ENCODE measurements at regions not wholly inside any gene's neighbourhood (a gene's known extent, or its start where the extent isn't known, plus 50 kb on each side); places are given as distances from the start of the nearest gene placed in this dataset.

DNA sequence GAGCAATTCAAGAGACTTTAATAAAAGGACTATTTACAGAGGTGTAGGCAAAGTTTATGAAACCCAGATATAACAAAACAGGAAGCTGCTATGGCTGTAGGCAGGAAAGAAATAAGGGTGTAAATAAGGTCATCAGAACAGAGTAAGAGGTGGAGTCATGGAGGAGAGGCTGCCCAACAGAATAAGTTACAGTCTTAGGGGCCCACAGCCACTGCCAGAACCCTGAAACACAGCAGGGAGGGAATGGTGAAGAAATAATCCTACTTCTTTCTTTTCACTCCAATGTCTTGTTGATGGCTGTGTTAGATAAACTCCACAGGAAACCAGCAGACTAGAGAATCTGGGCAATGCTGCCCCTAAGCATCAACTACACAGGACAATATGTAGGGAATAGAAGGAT, 155.8 kb upstream of the TAC1 start:
- no peak for TF ChIP-seq ZNF670 (CRISPR knock-in tag; IDR thresholded peaks at IDR 0.05; ENCODE audit: borderline replicate concordance)
- TF ChIP-seq, protein P1, sequence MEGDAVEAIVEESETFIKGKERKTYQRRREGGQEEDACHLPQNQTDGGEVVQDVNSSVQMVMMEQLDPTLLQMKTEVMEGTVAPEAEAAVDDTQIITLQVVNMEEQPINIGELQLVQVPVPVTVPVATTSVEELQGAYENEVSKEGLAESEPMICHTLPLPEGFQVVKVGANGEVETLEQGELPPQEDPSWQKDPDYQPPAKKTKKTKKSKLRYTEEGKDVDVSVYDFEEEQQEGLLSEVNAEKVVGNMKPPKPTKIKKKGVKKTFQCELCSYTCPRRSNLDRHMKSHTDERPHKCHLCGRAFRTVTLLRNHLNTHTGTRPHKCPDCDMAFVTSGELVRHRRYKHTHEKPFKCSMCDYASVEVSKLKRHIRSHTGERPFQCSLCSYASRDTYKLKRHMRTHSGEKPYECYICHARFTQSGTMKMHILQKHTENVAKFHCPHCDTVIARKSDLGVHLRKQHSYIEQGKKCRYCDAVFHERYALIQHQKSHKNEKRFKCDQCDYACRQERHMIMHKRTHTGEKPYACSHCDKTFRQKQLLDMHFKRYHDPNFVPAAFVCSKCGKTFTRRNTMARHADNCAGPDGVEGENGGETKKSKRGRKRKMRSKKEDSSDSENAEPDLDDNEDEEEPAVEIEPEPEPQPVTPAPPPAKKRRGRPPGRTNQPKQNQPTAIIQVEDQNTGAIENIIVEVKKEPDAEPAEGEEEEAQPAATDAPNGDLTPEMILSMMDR (CRISPR knock-in tag; IDR thresholded peaks at IDR 0.05): no peak
- TF ChIP-seq MYNN (CRISPR knock-in tag; IDR thresholded peaks at IDR 0.05; ENCODE audit: low read depth): no peak

Measured in HepG2 (cell line).